ENCODE measurements at regions not wholly inside any gene's neighbourhood (a gene's known extent, or its start where the extent isn't known, plus 50 kb on each side); places are given as distances from the start of the nearest gene placed in this dataset.

- Mint-ChIP-seq H3K27ac (no peak overlapping the region), H3K36me3 (ENCODE audit: low read depth) (no peaks in the 10 kb centered on the region), H3K9me3 (no peaks in the 10 kb centered on the region), H3K27me3 (ENCODE audit: insufficient read depth) (no peaks in the 10 kb centered on the region), H3K4me3 (no peak overlapping the region), H3K4me1 (no peaks in the 10 kb centered on the region)
- Histone ChIP-seq H3K27me3 (ENCODE audit: control insufficient read depth, insufficient read depth, low read length, poor library complexity, severe bottlenecking) (no peaks in the 10 kb centered on the region), H3K9ac (ENCODE audit: extremely low read depth, low read length, poor library complexity, severe bottlenecking) (no peak overlapping the region), H3K27ac (ENCODE audit: low read depth, low read length) (no peak overlapping the region), H3K4me1 (ENCODE audit: control insufficient read depth, insufficient read depth, low read length) (no peaks in the 10 kb centered on the region), H3K4me3 (ENCODE audit: low read length) (no peak overlapping the region), H3K9me3 (ENCODE audit: control insufficient read depth, low read length) (no peaks in the 10 kb centered on the region), H3K36me3 (ENCODE audit: control insufficient read depth, insufficient read depth, low read length) (no peaks in the 10 kb centered on the region)
- DNase-seq: no peak
- 90 to 91% methylated on average over 7 to 8 of the region's 8 CpGs for WGBS, 2 experiments (ENCODE audit: insufficient coverage in 1 of 2, insufficient read length in 1 of 2)
- no peak for TF ChIP-seq CTCF (conservative IDR thresholded peaks at IDR 0.05)
Observed at GRCh38 chr5:6084376-6084775, 294.0 kb downstream of the MED10 start.

GRCh38 chr5:6083311-6083978 lies 294.9 kb downstream of the MED10 start:
- H3K4me1 Mint-ChIP-seq: no peaks in the 10 kb centered on the region
- H3K4me3 Mint-ChIP-seq: no peak overlapping the region
- H3K9me3 Mint-ChIP-seq: no peaks in the 10 kb centered on the region
- Histone ChIP-seq H3K9me3 (ENCODE audit: control insufficient read depth, low read length) (no peaks in the 10 kb centered on the region), H3K27ac (ENCODE audit: low read depth, low read length) (no peak overlapping the region), H3K27me3 (ENCODE audit: control insufficient read depth, insufficient read depth, low read length, poor library complexity, severe bottlenecking) (no peaks in the 10 kb centered on the region), H3K4me1 (ENCODE audit: control insufficient read depth, insufficient read depth, low read length) (no peaks in the 10 kb centered on the region), H3K4me3 (ENCODE audit: low read length) (no peak overlapping the region), H3K36me3 (ENCODE audit: control insufficient read depth, insufficient read depth, low read length) (no peaks in the 10 kb centered on the region), H3K9ac (ENCODE audit: extremely low read depth, low read length, poor library complexity, severe bottlenecking) (no peak overlapping the region)
- no peaks in the 10 kb centered on the region for H3K27me3 Mint-ChIP-seq (ENCODE audit: insufficient read depth)
- no peak for TF ChIP-seq CTCF (conservative IDR thresholded peaks at IDR 0.05)
- no peak overlapping the region for H3K27ac Mint-ChIP-seq
- WGBS, 2 experiments (ENCODE audit: insufficient coverage in 1 of 2, insufficient read length in 1 of 2): 78% methylated on average over 6 to 11 of the region's 11 CpGs
- peak; percentile 69 for DNase-seq
- no peaks in the 10 kb centered on the region for H3K36me3 Mint-ChIP-seq (ENCODE audit: low read depth)

GRCh38 chr5:6082685-6083084 lies 295.7 kb downstream of the MED10 start:
- Histone ChIP-seq H3K27me3 (ENCODE audit: control insufficient read depth, insufficient read depth, low read length, poor library complexity, severe bottlenecking) (no peaks in the 10 kb centered on the region), H3K9ac (ENCODE audit: extremely low read depth, low read length, poor library complexity, severe bottlenecking) (no peak overlapping the region), H3K9me3 (ENCODE audit: control insufficient read depth, low read length) (no peaks in the 10 kb centered on the region), H3K4me3 (ENCODE audit: low read length) (no peak overlapping the region), H3K27ac (ENCODE audit: low read depth, low read length) (no peak overlapping the region), H3K4me1 (ENCODE audit: control insufficient read depth, insufficient read depth, low read length) (no peaks in the 10 kb centered on the region), H3K36me3 (ENCODE audit: control insufficient read depth, insufficient read depth, low read length) (no peaks in the 10 kb centered on the region)
- no peak overlapping the region for H3K27ac Mint-ChIP-seq
- 88 to 89% methylated on average over 2 of the region's 2 CpGs for WGBS, 2 experiments (ENCODE audit: insufficient coverage in 1 of 2, insufficient read length in 1 of 2)
- no peak for DNase-seq
- no peaks in the 10 kb centered on the region for H3K27me3 Mint-ChIP-seq (ENCODE audit: insufficient read depth)
- H3K4me1 Mint-ChIP-seq: no peaks in the 10 kb centered on the region
- no peak for TF ChIP-seq CTCF (conservative IDR thresholded peaks at IDR 0.05)
- no peak overlapping the region for H3K4me3 Mint-ChIP-seq
- no peaks in the 10 kb centered on the region for H3K36me3 Mint-ChIP-seq (ENCODE audit: low read depth)
- H3K9me3 Mint-ChIP-seq: no peaks in the 10 kb centered on the region
